DMS 273 (cell line): ENCODE measurements at regions not wholly inside any gene's neighbourhood (a gene's known extent, or its start where the extent isn't known, plus 50 kb on each side); places are given as distances from the start of the nearest gene placed in this dataset.

Experiments used
- DNase-seq: peaks from one replicate; lab custom pipeline; 2025; ENCODE audit not compliant: unreplicated experiment; lab: John Stamatoyannopoulos, UW

DNA sequence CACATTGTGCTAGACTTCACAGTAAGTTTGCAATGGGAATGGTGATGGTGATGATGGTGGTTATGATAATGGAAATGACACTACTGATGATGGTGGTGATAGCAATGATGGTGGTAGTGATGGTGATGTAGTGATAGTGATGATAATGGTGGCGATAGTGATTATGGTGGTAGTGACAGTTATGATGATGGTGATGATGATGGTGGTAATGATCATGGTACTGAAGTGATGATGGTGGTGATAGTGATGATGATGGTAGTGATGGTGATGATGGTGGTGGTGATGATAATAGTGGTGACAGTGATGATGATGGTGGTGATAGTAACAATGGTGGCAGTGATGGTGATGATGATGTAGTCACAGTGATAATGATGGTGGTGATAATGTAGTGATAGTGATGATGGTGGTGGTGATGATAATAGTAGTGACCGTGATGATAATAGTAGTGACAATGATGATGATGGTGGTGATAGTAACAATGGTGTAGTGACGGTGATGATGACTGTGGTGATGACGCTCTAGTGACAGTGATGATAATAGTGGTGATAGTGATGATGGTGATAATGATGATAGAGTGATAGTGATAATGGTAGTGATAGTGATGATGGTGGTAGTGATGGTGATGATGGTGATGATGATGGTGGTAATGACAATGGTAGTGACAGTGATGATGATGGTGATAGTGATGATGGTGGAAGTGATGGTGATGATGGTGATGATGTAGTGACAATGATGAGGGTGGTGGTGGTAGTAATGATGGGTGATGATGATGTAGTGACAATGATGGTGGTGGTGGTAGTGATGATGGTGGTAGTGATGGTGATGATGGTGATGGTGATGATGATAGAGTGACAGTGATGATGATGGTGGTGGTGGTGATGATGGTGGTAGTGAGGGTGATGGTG, 222.9 kb upstream of the PWP1 start:
- DNase-seq, result no peak

DNA sequence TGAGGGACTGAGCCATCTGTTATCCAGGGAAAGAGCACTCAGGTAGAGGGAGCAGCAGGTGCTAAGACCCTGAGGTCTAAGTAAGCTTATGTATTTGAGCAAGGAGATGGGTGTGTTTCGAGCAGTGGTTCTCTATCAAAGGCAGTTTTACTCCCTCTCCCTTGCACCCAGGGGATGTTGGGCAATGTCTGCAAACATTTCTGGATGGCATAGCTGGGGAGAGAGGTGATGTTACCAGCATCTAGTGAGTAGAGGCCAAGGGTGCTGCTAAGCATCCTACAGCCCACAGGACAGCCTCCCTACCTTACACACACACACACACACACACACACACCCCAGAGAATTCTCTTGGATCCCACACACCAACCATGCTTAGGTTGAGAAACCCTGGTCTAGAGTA, 221.0 kb upstream of the PWP1 start:
- no peak for DNase-seq

DNA sequence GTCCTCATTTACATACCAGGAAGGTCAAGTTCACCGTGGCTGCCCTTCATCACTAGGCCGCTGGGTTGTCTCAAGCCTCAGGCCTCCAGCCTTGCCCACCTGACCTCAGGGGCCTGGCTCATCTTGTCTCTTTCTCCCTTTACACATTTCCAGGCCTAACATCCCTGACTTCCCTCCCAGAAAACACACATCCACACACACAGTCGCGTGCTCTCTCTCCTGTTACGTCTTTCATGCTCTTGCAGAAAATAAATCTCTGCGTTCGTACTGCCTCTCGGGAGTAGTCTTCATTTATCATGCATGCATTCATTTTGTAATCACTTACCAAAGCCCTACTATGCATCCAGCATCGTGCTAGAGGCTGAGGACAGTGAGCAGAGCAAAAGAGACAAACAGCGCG, 220.0 kb upstream of the PWP1 start:
- no peak for DNase-seq

DNA sequence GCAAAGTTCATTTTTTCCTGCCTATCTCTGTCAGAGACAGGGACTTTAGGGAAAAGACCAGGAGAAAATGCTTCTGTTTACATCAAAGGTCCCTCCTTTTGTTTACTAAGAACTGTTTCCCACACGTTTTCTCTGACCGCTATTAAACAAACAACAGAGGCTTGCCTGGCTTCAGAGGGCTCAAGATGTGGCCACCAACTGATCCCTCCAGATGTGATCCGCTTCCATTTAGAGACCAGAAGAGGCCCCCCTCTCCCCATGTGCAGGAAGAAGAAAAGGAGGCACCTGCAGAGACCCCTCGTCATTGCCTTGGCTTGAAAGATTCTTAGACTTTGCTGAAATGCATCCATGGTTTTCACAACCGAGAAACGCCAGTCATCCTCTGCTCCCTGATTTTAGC, 217.9 kb upstream of the PWP1 start:
- DNase-seq, result no peak

DNA sequence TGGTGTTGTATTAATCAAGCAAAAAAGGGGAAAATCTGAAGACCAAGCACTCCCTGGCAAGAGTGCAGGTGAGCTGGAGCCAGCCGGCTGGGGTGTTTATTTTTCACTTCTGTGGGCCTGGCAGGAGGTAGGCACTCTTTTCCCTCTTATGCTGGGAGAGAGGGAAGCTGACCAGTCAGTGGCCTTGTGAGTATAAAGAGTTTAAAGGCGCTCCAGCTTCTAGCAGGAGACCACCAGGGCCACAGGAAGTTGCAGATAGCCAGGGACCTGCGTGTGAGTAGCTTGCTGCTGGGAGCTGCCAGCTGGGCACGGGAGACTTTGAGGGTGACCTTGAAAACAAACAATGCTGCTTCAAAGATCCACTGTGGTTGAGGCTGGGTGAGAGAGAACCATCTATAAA, 217.4 kb upstream of the PWP1 start:
- no peak for DNase-seq

DNA sequence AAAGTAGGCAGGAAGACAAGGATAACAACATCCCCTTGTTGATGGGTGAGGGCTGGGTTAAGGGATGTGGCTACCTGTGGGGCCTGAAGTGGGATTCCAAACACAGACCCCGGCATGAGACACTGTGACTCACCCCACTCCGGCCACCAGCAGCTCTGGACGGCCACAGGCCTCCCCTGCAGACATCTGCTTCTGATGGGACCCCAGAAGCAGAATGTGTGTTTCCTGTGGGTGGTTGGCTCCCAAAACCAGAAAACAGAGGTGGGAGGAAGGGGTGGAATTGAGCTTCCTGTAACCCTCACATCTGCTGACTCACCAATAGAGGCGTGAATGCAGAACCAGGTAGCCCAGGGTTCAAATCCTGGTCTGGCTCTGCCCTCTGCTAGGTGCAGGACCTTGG, 216.6 kb upstream of the PWP1 start:
- no peak for DNase-seq

DNA sequence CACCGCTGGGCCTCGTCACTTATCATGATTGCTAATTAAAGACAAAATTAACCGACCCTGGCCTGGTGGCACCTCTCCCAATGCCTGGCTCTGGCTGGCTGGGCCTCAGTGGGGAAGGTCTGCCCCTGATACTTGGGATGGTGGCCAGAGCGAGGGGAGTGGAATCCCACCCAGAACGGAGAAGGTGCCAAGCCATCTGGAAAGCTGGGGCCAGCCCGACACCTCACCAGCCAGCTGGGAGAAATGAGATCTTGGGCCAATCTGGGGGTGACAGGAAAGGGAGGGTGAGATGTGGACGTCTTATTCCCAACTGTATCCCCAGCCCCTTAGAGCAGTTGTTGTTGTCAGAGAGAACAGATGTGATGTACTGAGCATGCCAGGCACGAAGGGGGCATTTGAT, 215.0 kb upstream of the PWP1 start:
- DNase-seq, result no peak

DNA sequence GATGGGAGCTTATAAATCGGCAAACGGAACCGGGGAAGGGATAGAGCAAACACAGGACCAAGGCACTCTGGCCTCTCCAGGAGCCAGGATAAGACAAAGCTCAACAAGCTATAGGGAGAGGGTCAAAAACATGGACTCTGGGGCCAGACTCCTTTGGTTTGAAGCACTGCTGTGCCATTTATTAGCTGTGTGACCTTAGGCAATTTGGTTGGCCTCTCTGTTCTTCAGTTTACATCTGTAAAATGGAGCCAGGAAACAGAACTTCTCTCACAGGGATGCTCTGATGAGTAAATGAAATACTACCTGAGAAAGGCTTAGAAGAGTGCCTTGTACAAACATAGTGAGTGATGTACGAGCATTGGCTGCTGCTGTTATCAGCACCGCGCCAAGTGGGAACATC, 213.3 kb upstream of the PWP1 start:
- no peak for DNase-seq

DNA sequence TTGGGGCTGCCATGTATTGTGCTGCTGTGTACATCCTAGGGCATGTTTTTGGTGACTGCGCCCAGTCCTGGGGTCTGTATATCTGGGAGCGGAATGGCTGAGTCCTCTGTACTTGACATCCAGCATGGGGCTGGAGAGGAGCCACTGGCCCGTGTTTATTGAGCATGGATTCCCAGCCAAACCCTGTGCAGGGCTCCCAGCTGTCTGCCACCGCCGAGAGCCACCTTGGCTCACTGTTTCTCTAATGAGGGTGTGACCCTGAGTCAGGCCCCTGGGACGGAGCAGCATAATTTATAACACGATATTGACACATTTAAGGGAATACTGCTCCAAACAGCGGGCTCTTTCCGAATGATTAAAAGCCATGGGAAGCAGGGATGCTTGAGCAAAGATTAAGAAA, 211.5 kb upstream of the PWP1 start:
- no peak for DNase-seq

DNA sequence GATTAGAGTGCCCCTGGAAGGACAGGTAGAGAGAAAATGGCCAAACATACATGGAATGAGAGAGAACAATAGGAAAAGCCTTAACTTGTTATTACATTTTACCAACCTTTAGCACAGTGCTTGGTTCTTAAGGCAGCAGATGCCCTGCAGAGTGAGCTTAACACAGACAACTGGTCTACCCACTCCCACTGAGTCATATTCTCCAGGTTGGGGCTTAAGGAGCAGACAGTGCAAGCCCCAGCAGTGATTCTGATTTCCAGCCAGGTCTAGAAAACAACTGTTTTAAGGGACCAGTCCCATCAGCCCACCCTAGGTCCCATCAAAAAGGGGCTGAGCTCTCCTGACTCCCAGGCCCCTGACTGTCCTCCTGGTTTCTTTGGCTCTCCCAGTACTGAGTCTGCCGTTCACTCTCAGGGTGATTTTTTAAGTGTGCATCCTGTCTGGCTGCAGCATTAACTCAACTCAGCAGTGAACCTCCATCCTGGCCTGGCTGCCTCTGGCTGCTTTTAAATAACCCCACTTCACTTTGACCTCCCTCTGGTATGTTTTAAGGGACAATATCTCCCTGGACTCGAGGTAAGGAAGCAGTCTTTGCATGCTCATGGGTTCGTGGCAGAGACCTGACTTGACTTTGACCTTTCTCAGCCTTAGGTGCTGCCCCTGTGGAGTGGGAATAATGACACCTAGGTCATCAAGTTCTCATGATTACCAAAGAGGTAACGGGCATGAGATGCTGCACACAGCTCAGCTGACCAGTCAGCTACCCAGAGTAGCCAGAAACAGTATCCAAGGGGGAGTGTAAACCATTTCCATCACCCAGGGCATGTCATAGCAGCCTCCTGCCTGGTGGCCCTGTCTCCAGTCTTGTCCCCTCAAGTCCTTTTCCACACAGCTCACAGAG, 210.7 kb upstream of the PWP1 start:
- no peak for DNase-seq

DNA sequence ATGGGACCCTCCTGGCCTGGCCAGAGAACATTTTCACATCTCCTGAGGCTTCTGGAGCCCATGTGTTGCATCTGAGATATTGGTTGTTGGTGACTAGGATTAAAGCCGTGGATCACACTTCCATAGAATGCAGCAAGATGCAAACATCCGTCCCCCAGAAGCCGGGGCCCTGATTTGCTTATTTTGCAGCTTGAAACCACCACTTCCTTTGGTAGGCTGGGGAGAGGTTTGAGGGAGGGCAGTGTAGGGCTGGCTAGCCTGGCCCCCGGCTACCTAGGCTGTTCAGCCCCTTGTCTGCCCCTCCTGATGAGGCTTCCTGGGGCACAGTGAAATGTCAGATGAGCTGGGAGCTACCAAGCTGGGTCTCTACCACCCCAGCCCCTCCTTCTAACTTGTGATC, 209.7 kb upstream of the PWP1 start:
- DNase-seq, result no peak

DNA sequence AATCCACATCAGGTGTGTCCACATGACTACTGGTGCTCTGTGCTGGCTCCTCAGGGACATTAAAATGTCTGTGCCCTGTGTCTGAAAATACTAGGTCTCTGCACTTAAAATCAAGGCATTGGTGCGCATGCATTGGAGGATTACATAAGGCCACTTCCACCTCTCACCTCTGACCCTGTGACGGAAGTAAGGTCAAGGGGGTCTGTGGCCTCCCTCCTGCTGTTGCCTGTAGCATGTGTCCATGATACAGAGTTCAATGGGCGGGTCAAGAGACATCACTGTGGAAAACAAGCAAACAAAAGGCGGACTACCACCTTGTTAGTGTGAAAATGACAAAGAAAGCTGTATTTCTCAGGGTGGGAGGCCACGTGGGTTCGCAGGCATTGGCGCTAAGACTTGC, 208.6 kb upstream of the PWP1 start:
- DNase-seq, result no peak

DNA sequence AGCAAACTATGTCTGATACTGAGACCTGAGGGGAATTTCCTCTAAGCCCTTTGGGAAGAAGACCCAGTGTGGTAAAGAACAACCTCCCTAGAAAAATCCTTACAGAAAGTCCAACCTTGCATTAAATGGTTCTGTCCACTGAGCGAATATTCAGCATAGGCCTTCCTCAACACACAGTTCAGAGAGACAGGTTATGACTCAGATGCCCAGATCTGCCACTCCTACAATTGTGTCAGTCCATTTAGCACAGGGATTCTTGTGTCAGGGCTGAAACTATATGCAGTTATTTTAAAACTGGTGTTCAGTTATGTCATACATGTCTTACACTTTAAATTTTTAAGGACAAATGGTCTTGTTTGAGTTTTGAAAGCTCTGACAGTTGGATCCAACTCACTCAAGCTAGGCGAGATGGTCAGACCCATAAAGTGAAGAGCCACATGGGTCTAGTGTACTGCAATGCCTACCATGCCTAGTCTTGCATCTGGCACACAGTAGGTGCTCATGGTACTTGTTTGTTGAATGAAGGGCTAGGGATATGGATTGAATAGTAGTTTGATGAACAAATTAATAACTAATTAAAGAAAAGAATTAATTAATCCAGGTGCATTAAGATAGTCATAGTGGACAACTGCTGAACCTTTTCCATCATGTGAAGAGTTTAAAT, 207.5 kb upstream of the PWP1 start:
- DNase-seq, result no peak

DNA sequence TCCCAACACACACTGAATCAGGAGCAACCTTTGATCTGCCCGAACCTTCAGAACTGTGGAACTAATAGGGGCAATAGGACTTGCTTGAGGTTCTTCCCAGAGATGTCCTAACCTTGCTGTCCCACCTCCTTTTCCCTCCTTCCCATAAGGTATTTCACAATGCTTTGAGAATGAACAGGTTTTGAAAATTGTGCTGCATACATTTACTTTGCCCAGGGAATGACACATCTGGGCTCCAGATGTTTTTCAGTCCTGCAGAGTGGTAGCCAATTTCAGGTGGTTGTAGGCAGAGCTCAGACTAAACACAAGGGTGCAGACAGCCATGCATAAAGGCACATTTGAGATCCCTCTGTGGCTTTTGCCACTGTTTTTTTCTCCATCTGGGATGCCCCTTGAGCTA, 206.7 kb upstream of the PWP1 start:
- DNase-seq, result no peak

DNA sequence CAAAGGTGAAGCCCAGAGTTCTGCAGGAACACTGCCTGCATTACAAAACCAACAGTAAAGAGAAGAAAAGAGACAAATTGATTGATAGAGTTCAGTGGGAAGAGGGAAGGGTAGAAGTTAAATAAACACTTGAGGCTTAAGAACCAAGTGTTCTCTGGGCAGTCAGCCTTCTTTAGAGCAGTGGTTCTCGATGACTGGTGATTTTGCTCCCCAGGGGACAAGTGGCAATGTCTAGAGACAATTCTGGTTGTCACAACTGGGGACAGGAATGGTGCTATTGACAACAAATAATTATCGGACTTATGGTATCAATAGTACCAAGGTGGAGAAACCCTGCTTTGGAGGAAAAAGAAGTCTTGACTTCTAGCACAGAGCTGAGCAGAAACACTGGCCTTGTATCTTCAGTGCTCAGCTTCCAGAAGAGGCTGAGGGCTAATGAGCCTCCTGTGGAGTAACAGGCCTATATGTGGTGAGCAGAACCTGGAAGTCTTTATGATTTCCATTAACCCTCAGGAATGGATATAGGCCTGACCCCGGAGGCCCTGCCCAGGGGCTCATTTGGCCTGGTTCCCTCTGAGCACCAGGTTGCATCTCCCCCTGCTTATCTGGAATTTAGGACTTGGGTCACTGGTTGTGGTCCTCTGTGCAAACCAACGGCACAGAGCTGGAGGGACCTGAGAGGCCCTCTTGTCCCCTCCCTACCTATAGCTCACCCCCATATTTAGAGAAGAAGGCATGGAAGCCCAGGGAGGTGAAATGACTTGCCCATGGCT, 204.6 kb upstream of the PWP1 start:
- DNase-seq, result no peak

DNA sequence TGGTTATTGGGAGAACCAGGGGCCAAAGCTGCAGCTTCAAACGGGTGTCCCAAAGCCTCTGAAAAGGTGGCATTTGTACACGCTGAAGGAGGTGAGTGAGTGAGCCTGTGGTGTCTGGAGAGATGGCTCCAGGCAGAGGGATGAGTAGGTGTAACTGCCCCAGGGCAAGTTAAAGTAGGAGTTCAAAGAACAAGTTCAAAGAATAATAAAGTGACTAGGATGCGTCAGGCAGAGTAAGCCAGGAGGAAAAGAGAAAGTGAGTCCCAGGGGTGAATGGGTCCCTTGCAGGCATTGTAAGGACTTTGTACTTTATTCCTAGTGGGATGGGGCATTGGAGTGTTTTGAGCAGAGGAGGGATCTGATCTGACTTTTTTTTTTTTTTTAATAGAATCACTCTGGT, 201.4 kb upstream of the PWP1 start:
- no peak for DNase-seq

DNA sequence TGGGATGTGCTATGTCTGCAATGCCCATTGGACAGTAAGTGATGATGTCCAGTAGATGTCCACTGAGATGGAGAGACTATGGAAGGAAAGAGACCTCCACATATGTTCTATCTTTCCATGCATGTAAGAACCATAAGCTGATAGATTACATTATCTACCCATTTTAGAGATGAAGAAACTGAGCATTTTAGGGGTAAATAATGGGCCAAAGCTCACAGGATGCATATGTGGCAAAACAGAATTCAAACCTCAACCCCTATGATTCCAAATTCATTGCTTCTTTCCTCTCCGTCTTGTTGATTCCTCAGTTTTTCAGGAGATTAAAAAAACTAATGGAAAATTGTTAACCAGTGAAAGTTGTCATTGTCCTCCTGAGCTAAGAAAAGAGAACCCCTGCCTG, 200.7 kb upstream of the PWP1 start:
- no peak for DNase-seq

DNA sequence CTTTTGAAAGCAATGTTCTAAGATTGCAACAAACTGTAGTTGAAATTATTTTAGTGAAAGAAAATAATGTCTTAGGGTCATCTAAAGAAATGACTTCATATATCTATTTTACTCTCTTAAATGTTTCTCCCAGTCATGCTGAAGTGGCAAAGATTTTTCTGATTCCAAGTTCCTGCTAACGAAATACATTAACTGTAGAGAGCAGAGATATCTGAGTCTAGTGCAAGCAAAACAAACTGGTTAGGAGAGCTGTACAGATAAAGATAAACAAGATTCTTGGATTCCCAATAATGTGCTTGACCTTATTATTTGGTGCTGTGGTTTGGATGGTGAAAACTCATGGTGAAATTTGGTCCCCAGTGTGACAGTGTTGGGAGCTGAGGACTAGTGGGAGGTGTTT, 199.9 kb upstream of the PWP1 start:
- DNase-seq, result no peak

DNA sequence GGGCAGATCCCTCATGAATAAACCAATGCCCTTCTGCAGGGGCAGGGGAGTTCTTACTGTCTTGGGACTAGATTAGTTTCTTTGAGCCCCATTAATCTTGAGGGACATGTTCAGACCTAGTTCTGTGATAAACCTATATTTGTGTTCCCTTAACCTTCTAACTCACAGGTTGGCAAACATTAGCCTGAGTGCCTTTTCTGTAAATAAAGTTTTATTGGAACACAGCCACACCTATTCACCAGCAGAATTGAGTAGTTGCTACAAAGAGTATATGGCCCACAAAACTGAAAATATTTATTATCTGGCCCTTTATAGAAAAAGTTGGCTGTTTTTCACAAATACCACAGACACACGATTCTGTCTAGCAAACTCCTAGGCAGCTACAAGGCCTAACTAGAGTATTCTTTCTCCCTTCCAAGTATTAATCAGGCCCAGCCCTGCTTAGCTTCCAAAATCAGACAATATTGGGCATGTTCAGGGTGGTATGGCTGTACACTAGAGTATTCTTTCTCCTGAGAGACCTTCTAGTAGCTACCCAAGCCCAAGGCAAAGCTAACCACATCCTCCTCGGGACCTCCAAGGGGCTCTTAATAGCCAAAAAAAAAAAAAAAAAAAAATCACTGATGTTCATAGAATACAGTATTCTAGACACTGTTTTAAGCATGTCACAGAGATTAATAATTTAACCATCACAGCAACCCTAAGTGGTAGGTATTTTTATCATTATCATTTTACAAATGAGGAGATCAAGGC, 199.3 kb upstream of the PWP1 start:
- DNase-seq, result no peak

DNA sequence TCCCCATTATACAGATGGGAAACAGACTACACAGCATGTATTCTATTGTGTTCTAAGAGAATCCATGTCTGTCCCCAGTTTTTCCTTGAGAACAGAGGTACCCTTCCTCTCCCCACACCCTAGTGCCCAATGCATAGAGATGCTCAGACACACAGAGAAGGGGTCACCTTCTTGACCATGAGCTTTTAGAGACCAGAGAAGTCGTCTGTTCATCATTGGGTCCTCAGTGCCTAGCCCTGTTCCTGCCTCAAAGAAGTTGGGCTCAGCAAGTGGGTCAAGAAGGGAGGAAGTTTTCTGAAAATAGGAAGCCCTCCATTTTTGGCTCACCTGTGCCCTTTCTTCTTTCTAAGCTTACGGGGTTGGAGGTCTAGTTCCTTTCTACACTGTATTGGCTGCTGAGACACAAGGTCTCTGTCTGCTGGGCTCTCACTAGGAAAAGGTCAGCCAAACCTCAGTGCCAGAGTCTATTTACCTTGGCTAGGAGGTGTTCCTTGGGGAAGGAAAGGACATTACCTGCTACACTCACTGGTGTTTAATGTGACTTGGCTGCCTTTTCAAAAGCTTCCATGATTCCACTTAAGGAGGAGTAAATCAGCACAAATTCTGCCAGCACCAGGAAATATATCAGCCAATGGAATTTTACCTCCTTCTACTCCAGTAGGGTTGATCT, 198.5 kb upstream of the PWP1 start:
- DNase-seq, result no peak
